Activated CD8-positive, alpha-beta memory T cell treated with anti-CD3 and anti-CD28 coated beads, Interleukin-2, amount 50 U/mL, for 1 hour (primary cell): ENCODE measurements at regions not wholly inside any gene's neighbourhood (a gene's known extent, or its start where the extent isn't known, plus 50 kb on each side); places are given as distances from the start of the nearest gene placed in this dataset.
"Not testable (repeated sequence)": the region's sequence is repeated elsewhere in the genome, so short reads cannot be mapped to it uniquely, and the experiment has no call there.

ENCODE experiments used
- DNase-seq: peaks from one replicate; pipeline ENCODE4 v3.0.0-alpha.2; 2020; ENCODE audit errors: extremely low read depth

DNA sequence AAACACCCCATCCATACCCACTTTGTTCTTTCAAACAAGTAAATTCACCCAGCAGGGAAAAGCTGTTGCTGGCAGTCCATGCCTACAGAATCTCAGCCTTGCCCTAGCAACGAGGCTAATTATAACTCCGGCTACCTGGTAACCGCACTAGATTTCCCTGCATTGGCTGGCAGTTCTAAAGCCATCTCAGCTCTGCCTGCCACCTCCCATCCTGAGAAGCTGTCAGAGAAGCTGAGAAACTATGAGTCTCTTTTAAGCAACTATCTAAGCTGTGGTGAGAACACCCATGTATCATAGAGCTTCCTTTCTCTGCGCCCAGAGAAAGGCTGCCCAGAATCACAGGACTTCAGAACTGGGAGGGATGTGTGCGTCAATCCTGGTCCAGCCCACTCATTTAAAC lies 126.5 kb upstream of the NBPF9 start:
- not testable (repeated sequence) for DNase-seq

GRCh38 chr1:149234926-149235914 lies 131.9 kb upstream of the NBPF9 start:
- not testable (repeated sequence) for DNase-seq

GRCh38 chr1:149237515-149237914 lies 134.2 kb upstream of the NBPF9 start:
- not testable (repeated sequence) for DNase-seq

- not testable (repeated sequence) for DNase-seq
Measured at GRCh38 chr1:149239897-149240508, 136.7 kb upstream of the NBPF9 start.

DNA sequence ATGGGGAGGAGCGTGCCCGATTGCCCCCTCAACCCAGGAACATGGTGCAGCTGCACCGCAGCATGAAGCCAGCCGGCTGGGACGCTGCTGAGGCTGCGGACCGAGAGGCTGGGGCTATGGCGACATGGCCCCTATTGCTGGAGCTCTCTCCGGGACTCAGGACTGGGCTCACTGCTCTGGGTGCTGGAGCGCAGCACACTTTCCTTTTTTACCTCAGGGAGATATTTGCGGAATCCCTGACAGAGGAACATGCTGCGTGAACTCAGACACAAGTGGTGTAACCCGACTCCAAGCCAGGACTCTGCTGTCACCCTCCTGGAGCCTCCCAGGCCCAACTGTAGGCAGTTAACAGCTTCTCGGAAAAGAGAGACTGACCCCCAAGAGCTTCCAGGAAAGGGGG lies 137.2 kb upstream of the NBPF9 start:
- DNase-seq, result not testable (repeated sequence)

DNA sequence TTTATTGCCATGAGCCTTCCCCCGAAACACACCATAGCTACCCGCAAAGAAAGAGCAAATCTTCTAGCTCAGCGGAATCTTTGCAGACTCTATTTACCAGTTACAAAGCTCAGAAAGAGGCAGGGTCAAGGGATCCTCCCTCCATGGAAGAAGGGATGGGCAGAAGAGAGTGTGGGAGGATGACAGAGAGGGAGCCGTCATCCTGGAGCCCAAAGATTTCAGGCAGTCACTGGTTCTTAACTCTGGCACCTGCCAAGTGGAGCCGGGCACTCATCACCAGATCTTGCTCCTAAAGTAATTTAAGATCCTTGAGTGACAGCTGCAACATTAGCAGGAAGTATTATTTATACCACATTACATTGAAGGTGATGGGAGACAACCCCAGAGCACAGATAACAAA lies 137.9 kb upstream of the NBPF9 start:
- DNase-seq, result not testable (repeated sequence)

GRCh38 chr1:149243572-149243971 lies 140.2 kb upstream of the NBPF9 start:
- not testable (repeated sequence) for DNase-seq

DNA sequence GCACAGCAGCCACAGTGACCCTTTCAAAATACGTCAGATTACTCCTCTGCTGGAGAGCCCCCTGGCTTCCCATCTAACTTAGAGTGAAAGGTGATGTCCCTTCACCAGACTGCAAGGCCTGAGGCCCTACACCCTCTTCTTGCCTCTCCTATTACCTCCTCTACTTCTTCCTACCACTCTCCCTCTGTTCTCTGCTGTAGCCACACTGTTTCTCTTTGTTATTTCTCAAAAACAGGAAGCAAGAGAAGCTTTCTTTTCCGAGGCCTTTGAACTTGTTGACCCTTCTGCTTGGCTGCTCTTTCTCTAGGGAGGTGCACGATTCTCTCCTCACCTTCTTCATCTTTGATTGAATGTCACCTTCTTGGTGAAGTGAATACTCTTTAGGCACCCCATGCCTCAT lies 141.3 kb upstream of the NBPF9 start:
- DNase-seq, result not testable (repeated sequence)

GRCh38 chr1:149246212-149246611 lies 142.9 kb upstream of the NBPF9 start:
- not testable (repeated sequence) for DNase-seq

GRCh38 chr1:149248610-149249009 lies 145.3 kb upstream of the NBPF9 start:
- DNase-seq, result not testable (repeated sequence)

DNA sequence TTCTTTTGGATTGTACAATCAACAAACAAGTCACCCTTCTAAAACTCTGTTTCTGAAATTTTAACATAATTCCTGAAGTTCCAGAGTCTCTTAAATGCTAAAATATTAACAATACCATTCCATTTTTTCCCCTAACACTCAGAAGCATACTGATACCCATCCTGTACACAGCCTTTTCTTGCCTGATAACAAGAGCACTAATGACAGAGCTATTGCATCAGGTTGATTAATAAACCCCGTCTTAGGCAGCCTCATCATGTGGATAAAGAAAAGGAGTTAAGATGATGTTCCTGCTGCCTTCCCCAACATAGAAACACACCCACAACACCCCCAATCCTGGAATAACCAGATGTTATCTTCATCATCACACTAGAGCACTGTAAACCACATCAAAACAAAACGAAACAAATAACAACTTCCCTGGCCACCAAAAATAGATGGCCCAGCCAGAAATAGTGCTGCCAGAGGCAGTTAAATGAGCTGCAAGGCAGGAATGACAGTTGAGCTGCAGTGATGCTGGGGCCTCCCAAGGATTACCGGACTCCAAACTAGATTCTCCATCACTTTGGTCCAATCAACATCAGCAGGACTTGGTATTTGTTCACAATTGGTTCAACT lies 146.6 kb upstream of the NBPF9 start:
- not testable (repeated sequence) for DNase-seq

GRCh38 chr1:149254894-149255847 lies 151.8 kb upstream of the NBPF9 start:
- DNase-seq, result not testable (repeated sequence)

DNA sequence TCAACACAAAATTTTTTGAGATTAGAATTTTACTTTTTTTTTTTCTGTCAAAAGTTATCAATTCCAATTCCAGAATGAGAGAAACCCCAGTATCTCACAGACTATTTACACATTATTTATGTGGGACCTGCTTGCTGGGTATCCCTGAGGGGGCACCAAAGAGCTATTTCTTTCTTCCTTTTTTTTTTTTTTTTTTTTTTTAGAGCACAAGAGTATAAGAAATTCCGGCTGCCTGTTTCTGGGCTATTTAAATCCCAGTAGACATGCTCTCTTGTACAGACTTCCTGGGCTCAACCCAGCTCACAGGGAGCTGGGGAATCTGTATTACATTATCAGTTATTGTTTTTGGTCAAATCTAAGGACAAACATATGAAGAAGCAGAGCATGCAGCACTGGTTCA lies 156.9 kb upstream of the NBPF9 start:
- DNase-seq, result not testable (repeated sequence)

- DNase-seq, result not testable (repeated sequence)
Measured at GRCh38 chr1:149260736-149261340, 157.5 kb upstream of the NBPF9 start.

GRCh38 chr1:149267287-149267686 lies 163.9 kb upstream of the NBPF9 start:
- not testable (repeated sequence) for DNase-seq

GRCh38 chr1:149269001-149269702 lies 165.8 kb upstream of the NBPF9 start:
- DNase-seq, result not testable (repeated sequence)

- DNase-seq, result not testable (repeated sequence)
Measured at GRCh38 chr1:149269833-149270232, 166.5 kb upstream of the NBPF9 start.

DNA sequence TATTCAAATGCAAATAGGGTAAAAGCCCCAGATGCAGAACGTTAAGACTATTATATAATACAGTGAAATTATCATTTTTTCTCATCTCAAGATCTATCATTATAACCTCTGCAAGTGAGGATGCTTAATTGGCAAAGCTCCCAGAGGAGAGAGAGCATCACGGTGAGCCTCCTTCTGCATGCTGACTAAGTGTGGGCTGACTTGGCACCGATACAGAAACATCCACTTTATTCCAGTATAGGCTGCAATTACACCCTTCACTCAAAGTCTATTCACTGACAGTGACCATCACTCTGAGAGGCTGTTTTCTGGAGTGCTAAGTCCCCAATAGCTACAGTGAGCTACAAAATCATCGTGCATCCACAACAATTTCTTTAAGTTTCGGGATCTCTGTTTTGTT lies 171.1 kb upstream of the NBPF9 start:
- not testable (repeated sequence) for DNase-seq

- DNase-seq, result not testable (repeated sequence)
Measured at GRCh38 chr1:149275802-149276201, 172.5 kb upstream of the NBPF9 start.

DNA sequence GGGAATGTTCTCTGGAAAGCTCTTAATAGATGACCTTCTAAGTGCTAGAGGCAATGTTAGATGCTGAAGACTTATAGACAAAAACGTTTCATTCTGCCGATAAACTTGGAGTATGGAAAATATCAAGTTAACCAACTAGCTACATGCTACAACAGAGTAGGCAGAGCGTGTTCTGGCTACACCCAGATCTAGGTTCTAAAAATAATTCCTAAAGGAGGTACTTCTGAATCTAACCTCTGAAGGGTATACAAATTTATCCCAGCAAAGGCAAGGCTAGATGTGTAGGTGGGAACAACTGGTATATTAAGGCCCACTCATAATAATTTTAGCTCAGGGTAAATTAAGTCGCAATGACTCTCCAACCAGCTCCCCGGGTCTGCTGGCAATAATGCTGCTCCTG lies 173.1 kb upstream of the NBPF9 start:
- DNase-seq, result not testable (repeated sequence)
